Nephron progenitor cell (in vitro differentiated cells): ENCODE measurements at regions not wholly inside any gene's neighbourhood (a gene's known extent, or its start where the extent isn't known, plus 50 kb on each side); places are given as distances from the start of the nearest gene placed in this dataset.

Experiments used
- DNase-seq: peaks from one replicate; pipeline ENCODE4 v3.0.0; 2021
- H3K27ac Mint-ChIP-seq: 2 replicates; pipeline ENCODE4 v1.8.0; 2021; ENCODE audit warnings: mild to moderate bottlenecking, moderate library complexity, mixed read lengths
- H3K27me3 Mint-ChIP-seq: 2 replicates; pipeline ENCODE4 v1.8.0; 2021; ENCODE audit warnings: mild to moderate bottlenecking, low read depth, mixed read lengths; ENCODE audit not compliant: poor library complexity
- H3K36me3 Mint-ChIP-seq: 2 replicates; pipeline ENCODE4 v1.8.0; 2021; ENCODE audit warnings: low read depth, mixed read lengths
- H3K4me1 Mint-ChIP-seq: 2 replicates; pipeline ENCODE4 v1.8.0; 2021; ENCODE audit warnings: mixed read lengths
- H3K4me3 Mint-ChIP-seq: 2 replicates; pipeline ENCODE4 v1.8.0; 2021; ENCODE audit warnings: mild to moderate bottlenecking, moderate library complexity, mixed read lengths
- H3K9me3 Mint-ChIP-seq: 2 replicates; pipeline ENCODE4 v1.8.0; 2021; ENCODE audit warnings: mild to moderate bottlenecking, moderate library complexity, mixed read lengths
- TF ChIP-seq, protein P1 (sequence below): fragments of 200-600 bp; sonication (generic); IDR thresholded peaks from 2 replicates; pipeline ENCODE4 v1.5.0; 2021; ENCODE audit warnings: antibody characterized with exemption

DNA sequence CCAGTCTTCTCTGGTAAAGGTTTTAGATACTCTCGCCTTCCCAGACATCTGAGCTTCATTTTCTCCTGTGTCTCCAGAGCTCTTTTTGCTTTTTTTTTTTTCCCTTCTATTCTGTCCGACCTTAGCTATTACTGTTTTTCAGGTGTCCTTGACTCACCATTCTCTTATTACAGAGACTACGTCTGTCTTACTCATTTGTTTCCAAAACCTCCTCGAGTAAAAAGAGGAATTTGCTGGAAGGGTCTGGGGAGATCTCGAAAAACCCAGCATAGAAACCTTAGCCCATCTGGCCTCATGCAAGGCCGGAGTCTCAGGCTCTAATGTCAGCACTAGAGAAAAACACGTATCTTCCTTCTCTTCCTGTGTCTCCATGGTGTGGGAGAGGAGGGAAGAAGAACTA is 109.2 kb upstream of the CARMIL1 start:
- Mint-ChIP-seq H3K4me1 (peaks cover 13% of the 10 kb centered on the region), H3K27ac (no peak overlapping the region), H3K36me3 (no peaks in the 10 kb centered on the region), H3K9me3 (peaks cover 1% of the 10 kb centered on the region), H3K27me3 (peaks cover 11% of the 10 kb centered on the region), H3K4me3 (no peak overlapping the region)
- no peak for DNase-seq
- TF ChIP-seq, protein P1, sequence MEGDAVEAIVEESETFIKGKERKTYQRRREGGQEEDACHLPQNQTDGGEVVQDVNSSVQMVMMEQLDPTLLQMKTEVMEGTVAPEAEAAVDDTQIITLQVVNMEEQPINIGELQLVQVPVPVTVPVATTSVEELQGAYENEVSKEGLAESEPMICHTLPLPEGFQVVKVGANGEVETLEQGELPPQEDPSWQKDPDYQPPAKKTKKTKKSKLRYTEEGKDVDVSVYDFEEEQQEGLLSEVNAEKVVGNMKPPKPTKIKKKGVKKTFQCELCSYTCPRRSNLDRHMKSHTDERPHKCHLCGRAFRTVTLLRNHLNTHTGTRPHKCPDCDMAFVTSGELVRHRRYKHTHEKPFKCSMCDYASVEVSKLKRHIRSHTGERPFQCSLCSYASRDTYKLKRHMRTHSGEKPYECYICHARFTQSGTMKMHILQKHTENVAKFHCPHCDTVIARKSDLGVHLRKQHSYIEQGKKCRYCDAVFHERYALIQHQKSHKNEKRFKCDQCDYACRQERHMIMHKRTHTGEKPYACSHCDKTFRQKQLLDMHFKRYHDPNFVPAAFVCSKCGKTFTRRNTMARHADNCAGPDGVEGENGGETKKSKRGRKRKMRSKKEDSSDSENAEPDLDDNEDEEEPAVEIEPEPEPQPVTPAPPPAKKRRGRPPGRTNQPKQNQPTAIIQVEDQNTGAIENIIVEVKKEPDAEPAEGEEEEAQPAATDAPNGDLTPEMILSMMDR = no peak

DNA sequence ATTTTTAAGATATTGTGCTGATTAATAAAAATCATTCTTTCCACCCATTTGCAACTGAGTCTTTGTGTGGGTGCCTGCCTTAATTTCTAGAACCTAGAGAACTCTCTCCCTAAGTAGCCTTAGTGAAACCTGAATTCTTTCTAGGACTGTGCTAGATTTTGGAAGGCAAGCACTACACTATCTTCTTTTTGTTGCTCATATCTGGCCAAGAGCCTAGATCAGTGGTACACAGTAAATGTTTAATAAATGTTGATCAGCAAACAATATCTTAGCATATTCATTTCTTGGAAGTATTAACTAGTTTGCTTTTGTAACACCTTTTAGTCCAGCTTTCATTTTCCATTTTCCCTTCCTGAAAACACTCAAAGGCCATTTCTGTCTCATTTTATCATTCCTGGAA is 108.5 kb upstream of the CARMIL1 start:
- no peaks in the 10 kb centered on the region for H3K9me3 Mint-ChIP-seq
- TF ChIP-seq, protein P1 = no peak
- no peak for DNase-seq
- no peaks in the 10 kb centered on the region for H3K36me3 Mint-ChIP-seq
- H3K27ac Mint-ChIP-seq = no peak overlapping the region
- H3K4me1 Mint-ChIP-seq = peaks cover 13% of the 10 kb centered on the region
- peaks cover 10% of the 10 kb centered on the region for H3K27me3 Mint-ChIP-seq
- H3K4me3 Mint-ChIP-seq = no peak overlapping the region

DNA sequence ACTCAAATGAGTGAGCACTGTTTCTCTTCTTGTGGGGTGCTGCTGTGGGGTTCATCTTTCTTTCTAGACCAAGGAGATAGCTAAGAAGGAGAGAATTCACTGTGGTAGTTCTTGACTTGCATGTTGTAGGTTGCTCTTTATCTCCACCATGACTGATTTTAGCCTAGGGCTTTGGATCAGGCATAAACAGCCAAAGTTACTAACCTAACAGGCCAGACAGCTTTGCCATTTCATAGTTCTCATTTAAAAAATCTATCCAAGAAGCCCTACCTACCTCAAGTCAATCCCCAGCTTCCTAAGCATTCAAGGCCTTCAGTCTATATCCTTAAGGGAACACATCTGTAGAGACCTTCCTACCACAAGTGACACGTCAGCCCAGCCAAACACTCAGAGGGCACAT is 107.9 kb upstream of the CARMIL1 start:
- H3K27ac Mint-ChIP-seq = no peak overlapping the region
- H3K9me3 Mint-ChIP-seq = no peaks in the 10 kb centered on the region
- peaks cover 13% of the 10 kb centered on the region for H3K4me1 Mint-ChIP-seq
- no peak for DNase-seq
- no peak overlapping the region for H3K4me3 Mint-ChIP-seq
- H3K36me3 Mint-ChIP-seq = no peaks in the 10 kb centered on the region
- H3K27me3 Mint-ChIP-seq = peaks cover 3% of the 10 kb centered on the region
- TF ChIP-seq, protein P1 = no peak

DNA sequence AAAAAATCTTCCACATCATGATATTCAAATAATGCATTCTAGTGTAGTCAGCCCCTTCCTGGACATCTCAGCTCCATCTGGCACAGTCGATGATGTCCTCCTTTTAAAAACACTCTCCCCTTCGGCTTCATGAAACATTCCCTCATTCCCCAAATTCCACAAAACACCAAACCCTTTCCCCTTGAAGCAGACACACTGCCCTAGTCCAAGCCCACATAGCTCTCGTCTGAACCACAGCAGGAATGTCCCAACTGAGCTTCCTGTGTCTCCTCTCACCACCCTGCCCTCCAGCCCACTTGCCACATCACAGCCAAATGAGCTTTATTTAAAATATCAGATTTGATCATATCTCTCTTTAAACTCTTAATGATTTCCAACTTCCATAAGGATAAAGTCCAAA is 106.4 kb upstream of the CARMIL1 start:
- Mint-ChIP-seq H3K4me1 (peaks cover 13% of the 10 kb centered on the region), H3K9me3 (no peaks in the 10 kb centered on the region)

GRCh38 chr6:25173246-25173645 is 105.9 kb upstream of the CARMIL1 start:
- TF ChIP-seq, protein P1 = no peak
- no peaks in the 10 kb centered on the region for H3K36me3 Mint-ChIP-seq
- peaks cover 3% of the 10 kb centered on the region for H3K27me3 Mint-ChIP-seq
- no peak overlapping the region for H3K4me3 Mint-ChIP-seq
- H3K9me3 Mint-ChIP-seq = no peaks in the 10 kb centered on the region
- H3K27ac Mint-ChIP-seq = no peak overlapping the region
- H3K4me1 Mint-ChIP-seq = peaks cover 13% of the 10 kb centered on the region
- DNase-seq = no peak

More for the DNA sequence above, 106.4 kb upstream of the CARMIL1 start:
- Mint-ChIP-seq H3K27me3 (peaks cover 3% of the 10 kb centered on the region), H3K36me3 (no peaks in the 10 kb centered on the region), H3K27ac (no peak overlapping the region), H3K4me3 (no peak overlapping the region)
- TF ChIP-seq, protein P1 = no peak
- no peak for DNase-seq

DNA sequence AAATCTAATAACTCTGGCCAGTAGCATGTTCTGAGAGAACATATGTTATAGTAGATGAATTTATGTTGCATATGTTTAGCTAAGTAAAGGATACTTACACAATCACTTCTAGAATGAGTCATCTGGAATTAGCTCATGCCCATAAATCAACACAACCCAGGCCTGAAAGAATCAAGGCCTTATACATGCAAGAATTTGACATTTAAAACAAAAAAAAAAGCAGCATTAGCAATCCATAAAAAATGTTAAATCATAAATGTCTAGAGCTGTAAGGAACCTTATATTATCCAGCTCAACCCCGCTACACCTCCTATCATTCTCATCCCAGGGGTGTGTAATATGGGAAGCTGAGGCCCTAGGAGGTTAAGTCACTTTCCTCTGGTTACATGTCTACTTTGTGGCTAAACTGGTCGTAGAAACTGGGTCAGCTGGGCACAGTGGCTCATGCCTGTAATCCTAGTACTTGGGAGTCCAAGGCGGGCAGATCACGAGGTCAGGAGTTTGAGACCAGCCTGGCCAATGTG is 105.2 kb upstream of the CARMIL1 start:
- Mint-ChIP-seq H3K4me3 (no peak overlapping the region), H3K4me1 (peaks cover 13% of the 10 kb centered on the region), H3K36me3 (no peaks in the 10 kb centered on the region), H3K27ac (peak overlapping the region; percentile 76), H3K27me3 (peaks cover 3% of the 10 kb centered on the region), H3K9me3 (no peaks in the 10 kb centered on the region)
- no peak for DNase-seq
- TF ChIP-seq, protein P1 = no peak
